GM12864 (cell line): ENCODE measurements at regions not wholly inside any gene's neighbourhood (a gene's known extent, or its start where the extent isn't known, plus 50 kb on each side); places are given as distances from the start of the nearest gene placed in this dataset.

Experiments
- DNase-seq: peaks from one replicate; pipeline ENCODE4 v3.0.0-alpha.2; 2011; ENCODE audit warnings: low read depth
- H3K4me3 ChIP-seq: 2 replicates; pipeline ENCODE4 v1.5.1; 2011; ENCODE audit warnings: mild to moderate bottlenecking, low read depth, low read length, control low read depth
- TF ChIP-seq, protein P1 (sequence below): IDR thresholded peaks from 2 replicates; pipeline ENCODE4 v1.5.1; 2011; ENCODE audit warnings: low read depth, mild to moderate bottlenecking, moderate library complexity, low read length, control low read depth, inconsistent platforms; ENCODE audit errors: missing control alignments

DNA sequence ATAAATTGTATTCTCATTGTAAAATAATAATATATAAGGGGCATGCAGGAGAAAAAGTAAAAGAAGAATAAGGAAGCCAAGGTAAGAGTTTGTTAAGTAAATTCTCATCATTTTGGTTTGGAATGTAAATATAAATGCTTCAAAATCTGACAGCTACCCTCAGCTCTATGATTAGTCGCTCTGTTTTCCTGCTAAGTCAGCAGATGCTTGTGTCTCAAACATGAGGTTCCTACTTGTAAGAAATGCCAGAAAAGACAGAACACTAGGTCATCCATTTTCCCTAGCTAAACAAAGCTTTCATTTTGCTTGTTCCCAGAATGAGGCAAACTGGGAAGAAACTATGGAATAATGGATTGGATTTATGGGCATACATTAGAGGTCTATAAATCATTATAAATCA, 293.1 kb downstream of the DMRTA1 start:
- TF ChIP-seq, protein P1, sequence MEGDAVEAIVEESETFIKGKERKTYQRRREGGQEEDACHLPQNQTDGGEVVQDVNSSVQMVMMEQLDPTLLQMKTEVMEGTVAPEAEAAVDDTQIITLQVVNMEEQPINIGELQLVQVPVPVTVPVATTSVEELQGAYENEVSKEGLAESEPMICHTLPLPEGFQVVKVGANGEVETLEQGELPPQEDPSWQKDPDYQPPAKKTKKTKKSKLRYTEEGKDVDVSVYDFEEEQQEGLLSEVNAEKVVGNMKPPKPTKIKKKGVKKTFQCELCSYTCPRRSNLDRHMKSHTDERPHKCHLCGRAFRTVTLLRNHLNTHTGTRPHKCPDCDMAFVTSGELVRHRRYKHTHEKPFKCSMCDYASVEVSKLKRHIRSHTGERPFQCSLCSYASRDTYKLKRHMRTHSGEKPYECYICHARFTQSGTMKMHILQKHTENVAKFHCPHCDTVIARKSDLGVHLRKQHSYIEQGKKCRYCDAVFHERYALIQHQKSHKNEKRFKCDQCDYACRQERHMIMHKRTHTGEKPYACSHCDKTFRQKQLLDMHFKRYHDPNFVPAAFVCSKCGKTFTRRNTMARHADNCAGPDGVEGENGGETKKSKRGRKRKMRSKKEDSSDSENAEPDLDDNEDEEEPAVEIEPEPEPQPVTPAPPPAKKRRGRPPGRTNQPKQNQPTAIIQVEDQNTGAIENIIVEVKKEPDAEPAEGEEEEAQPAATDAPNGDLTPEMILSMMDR, result no peak
- DNase-seq, result no peak
- H3K4me3 ChIP-seq, result no peak overlapping the region

DNA sequence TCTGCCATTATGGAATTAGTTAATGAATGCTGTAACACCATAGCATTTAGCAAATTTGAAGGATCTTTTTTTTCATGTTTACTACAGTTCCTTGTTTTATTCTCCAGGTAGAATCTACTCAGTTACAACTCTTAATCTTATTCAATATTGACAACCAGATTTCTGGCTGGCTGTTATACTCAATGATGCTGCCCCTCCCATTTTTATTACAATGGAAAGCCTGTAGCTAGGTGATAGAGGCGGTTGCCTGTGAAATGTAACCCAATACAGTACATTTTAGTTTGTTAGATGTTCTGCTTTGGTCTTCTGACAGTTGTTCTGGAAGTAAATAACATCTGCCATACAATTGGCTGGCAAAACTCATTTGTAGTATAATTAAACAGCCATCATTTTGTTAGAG, 294.2 kb downstream of the DMRTA1 start:
- no peak for DNase-seq
- TF ChIP-seq, protein P1, result no peak
- H3K4me3 ChIP-seq, result no peak overlapping the region

DNA sequence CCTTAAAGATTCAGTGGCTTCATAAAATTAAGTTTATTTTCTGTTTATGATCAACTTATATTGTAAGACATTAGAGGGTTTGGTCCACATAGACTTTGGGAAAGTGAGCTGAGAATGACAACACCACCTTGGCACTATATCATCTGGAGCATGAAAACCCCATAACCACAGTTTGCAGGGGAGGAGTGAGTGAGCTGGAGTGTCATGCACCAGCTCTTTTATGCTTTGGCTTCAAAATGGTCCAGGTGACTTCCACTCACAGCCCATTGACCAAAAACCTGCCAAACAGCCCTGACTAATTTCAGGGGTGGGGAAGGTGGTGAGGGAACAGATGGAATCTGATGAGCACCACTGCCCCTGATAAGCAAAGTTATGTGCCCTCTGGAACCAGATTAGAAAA, 295.8 kb downstream of the DMRTA1 start:
- DNase-seq, result no peak
- TF ChIP-seq, protein P1, result no peak
- no peak overlapping the region for H3K4me3 ChIP-seq

DNA sequence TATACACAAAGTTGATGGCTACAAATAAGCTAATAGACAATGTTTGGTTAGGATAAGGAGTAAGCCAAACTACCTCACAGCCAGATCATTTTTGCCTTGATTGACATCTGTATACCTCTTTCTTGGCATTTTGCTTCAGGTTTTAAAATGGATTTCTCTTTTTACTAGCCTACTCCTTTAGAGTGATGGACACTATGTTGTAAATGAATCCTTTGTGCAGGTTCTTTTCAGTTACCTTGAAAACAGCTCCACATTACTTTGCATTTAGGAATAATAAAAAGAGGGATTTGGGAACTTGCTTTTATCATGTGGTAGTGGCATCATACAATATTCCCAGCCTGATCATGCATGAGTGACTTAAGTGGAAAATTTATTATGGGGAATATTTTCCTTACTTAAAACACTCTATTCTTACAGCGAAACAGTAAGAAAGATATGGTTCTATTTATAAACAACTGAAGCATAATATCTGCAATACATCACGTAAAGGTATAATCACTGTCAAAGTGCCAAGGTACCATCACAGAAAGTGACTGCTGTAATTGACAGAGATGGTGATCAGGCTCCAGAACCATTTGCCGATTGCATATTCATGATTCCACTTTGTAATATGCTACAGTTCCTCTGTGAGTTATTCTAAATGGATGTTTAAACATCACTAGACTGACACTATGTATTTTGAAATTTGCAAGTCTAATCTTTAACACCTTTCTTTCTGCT, 327.0 kb downstream of the DMRTA1 start:
- H3K4me3 ChIP-seq, result no peak overlapping the region
- DNase-seq, result no peak
- TF ChIP-seq, protein P1, result no peak

DNA sequence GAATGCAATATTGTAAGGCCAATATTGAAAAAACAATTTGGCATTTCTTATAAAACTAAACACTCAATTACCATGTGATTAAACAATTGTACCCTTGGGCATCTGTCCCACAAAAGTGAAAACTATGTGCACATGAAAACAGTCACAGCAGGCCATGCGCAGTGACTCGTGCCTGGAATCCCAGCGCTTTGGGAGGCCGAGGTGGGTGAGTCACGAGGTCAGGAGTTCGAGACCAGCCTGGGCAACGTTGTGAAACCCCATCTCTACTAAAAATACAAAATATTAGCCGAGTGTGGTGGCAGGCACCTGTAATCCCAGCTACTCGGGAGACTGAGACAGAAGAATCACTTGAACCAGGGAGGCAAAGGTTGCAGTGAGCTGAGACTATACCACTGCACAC, 343.7 kb downstream of the DMRTA1 start:
- no peak for DNase-seq
- TF ChIP-seq, protein P1, result no peak
- no peak overlapping the region for H3K4me3 ChIP-seq

DNA sequence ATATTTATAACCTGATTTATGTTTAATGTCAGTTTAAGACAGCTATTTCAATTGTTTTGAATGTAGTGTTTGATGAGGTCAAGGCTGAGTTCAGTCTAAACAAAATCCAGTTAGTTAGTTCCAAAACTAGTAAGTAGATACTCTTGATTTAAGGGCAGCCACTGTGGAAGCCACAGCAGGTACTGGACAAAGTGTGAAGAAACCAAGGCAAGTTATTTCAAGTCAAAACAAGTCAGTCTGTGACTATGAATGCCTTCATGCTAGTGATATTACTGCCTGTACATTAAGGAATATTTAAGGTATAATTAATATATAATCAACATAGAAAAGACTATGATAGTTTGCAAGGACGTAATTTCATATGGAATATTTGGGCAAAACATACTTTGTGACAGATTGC, 362.3 kb downstream of the DMRTA1 start:
- H3K4me3 ChIP-seq, result no peak overlapping the region
- TF ChIP-seq, protein P1, result no peak
- no peak for DNase-seq

DNA sequence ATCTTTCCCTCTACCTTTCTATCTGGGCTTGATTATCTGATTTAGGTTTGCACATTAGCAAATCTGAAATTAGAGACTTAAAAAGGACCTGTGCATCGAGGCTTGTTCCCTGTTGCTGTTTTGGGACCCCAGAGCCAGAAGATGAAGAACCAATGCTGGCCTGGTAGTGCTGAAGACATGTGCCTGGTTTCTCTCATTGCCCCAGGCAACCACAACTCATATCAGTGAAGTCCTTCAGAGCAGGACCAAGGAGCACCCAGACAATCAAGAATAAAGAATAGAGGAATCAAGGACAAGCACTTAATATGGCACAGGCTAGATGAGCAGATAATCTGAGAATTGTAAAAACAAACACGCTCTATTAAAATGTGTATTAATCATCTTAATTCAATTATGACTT, 362.7 kb downstream of the DMRTA1 start:
- TF ChIP-seq, protein P1, result no peak
- no peak for DNase-seq
- H3K4me3 ChIP-seq, result no peak overlapping the region
